Cardiac fibroblast (primary cell): ENCODE measurements at regions not wholly inside any gene's neighbourhood (a gene's known extent, or its start where the extent isn't known, plus 50 kb on each side); places are given as distances from the start of the nearest gene placed in this dataset.
"Not testable (repeated sequence)": the region's sequence is repeated elsewhere in the genome, so short reads cannot be mapped to it uniquely, and the experiment has no call there.

Source experiments
- DNase-seq, 2 donors: peaks; one replicate each; pipeline versions ENCODE4 v3.0.0 to v3.0.0-alpha.2; 2010; ENCODE audit warnings: low read depth in 2 of 2
- H3K4me3 ChIP-seq, 2 donors: replicated peaks in 1 of 2; 1 replicate in 1 of 2; 2 replicates in 1 of 2; pipeline ENCODE4 v1.5.1; 2011; ENCODE audit warnings: low read depth in 2 of 2, low read length in 2 of 2, mild to moderate bottlenecking in 2 of 2, moderate library complexity in 1 of 2
- CTCF ChIP-seq: IDR thresholded peaks from one replicate; pipeline ENCODE4 v1.5.1; 2011; ENCODE audit warnings: low read depth, mild to moderate bottlenecking, low read length, inconsistent platforms

- no peak for DNase-seq
- TF ChIP-seq CTCF: no peak
- no peak overlapping the region for H3K4me3 ChIP-seq
Measured at GRCh38 chrX:11016728-11017127, 94.4 kb upstream of the HCCS start.

- DNase-seq, H3K4me3 ChIP-seq: not testable (repeated sequence)
Measured at GRCh38 chrX:11022588-11022987, 88.5 kb upstream of the HCCS start.

GRCh38 chrX:11039926-11040325 is 71.2 kb upstream of the HCCS start:
- TF ChIP-seq CTCF: no peak
- DNase-seq: no peak
- no peak overlapping the region for H3K4me3 ChIP-seq

- no peak overlapping the region for H3K4me3 ChIP-seq
- DNase-seq: peak; percentile 2 to 12
- no peak for TF ChIP-seq CTCF
Measured at GRCh38 chrX:11040405-11040804, 70.7 kb upstream of the HCCS start.

GRCh38 chrX:11040996-11041395 is 70.1 kb upstream of the HCCS start:
- TF ChIP-seq CTCF: no peak
- no peak overlapping the region for H3K4me3 ChIP-seq
- DNase-seq: no peak

- no peak overlapping the region for H3K4me3 ChIP-seq
- no peak for TF ChIP-seq CTCF
- no peak for DNase-seq
Measured at GRCh38 chrX:11050013-11050412, 61.1 kb upstream of the HCCS start.

GRCh38 chrX:11053351-11053750 is 57.8 kb upstream of the HCCS start:
- no peak overlapping the region for H3K4me3 ChIP-seq
- no peak for DNase-seq
- no peak for TF ChIP-seq CTCF
